GM21447 (cell line): ENCODE measurements at regions not wholly inside any gene's neighbourhood (a gene's known extent, or its start where the extent isn't known, plus 50 kb on each side); places are given as distances from the start of the nearest gene placed in this dataset.
"Not testable (repeated sequence)": the region's sequence is repeated elsewhere in the genome, so short reads cannot be mapped to it uniquely, and the experiment has no call there.

Experiments
- ATAC-seq: cut with Tn5 transposase; IDR thresholded peaks from one replicate; pipeline ENCODE4 v1.9.1; 2021; ENCODE audit not compliant: unreplicated experiment

DNA sequence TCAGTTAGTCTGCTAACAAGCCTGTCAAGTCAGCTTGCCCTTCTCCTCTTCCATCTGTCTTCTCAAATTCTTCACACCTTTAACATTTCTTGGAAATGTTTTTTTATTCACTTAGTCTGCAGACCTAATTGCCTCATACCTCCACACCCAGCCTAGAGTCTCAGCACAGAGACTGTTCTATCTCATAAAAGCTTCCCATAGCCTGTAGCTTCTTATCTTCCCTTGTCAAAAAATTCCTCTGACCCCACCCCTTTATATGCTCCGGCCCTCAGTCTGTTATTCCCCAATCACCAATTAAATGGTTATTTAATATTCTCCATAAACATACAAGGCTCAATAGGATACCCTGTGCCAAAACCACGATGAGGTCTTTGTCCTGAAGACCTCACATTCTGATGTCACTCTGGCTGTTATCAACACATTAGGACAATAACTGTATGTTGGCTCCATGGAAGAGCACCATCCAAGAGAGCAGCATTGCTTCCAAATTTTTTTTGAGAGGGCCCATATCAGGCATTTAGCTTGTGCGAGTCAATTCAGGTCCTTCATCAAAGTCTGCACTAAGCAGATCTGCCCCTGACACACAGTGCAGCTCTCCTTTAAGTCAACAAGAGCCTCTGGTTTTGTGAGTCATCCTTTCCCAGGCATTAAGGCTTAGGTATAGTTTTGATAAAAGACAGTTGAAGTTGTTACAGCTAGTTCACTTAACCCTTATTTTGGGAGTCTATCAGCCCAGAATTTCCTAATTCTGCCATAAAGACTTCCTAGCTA is 83.2 kb upstream of the TBX18 start:
- no peak for ATAC-seq

DNA sequence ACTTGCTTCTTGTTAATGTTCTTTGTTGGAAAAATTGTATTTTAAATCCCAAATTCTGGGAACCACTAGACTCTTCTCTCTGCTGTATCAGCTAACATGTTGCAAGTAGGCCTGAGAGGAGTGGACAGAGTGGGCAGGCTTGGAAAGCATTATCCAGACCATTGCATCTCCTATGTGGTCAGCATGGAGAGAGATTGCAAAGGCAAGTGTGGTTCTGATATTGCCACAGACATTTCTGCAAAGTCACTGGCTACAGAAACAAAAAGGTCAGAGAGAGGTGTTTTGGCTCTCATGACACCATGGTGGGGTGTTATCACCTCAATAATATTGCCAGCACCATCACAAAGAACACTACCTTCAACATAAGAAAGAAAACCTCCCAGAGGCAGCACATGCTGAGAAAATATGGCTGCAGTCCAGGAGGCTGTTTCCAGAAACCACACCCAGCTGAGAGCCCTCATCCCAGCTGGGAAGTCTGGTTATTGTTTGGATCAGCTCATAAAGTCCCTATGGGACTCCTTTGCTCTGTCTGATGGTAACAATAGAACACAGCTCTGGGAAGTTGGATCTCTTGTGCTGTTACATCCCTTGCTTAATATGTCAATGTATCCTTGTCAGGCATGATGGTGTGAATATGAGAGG is 78.2 kb upstream of the TBX18 start:
- ATAC-seq, result no peak

DNA sequence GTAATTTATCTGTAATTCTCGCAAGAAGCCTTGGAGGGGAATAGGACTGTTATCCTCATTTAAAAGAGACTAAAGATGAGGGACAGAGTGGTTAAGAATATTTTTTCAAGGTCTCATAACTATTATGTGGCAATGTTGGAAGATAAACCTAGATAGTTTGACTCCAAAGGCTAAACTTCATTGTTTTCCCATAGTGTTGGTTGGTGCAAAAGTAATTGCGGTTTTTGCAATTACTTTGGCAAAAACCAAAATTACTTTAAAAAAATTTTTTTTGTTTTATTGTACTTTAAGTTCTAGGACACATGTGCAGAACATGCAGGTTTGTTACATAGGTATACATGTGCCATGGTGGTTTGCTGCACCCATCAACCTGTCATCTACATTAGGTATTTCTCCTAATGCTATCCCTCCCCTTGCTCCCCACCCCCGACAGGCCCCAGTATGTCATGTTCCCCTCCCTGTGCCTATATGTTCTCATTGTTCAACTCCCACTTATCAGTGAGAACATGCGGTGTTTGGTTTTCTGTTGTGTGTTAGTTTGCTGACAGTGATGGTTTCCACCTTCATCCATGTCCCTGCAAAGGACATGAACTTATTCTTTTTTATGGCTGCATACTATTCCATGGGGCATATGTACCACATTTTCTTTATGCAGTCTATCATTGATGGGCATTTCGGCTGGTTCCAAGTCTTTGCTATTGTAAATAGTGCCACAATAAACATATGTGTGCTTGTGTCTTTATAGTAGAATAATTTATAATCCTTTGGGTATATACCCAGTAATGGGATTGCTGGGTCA is 72.9 kb upstream of the TBX18 start:
- not testable (repeated sequence) for ATAC-seq

DNA sequence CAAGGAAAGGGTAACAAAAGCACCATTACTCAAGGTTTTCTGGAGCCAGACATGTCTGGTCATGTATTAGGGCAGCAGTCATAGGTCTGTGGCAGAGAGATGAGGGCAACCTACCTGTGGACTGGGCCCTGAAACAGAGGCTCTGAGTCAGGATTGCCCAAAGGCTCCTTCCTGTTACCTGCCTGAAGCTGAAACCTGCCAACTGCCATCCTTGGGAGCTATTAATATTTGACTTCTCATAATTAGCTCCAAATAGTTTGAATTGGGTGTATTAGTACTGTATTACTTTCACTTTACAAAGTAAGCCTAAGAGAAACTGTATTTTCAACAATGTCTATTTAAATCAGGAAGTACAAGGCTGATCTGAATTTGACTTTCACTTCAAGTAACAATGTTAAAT is 72.0 kb upstream of the TBX18 start:
- no peak for ATAC-seq

DNA sequence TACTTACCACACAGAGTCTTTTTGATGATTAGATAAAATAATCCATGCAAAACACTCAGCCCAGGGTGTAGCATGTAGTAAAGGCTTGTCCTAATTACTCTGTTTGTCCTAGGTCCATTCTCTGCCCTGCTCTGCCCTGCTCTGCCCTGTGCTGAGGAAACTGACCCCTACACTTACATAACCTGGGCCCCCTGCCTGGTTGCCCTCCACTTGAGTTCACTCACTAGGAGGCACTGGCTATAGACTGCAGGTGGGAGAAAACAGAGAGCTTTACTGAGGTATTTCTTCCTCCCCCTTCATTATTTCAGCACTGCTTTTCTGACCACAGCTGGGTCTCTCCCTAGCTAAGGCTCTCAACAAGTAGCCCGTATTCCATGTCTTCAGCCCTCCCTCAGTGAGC is 70.9 kb upstream of the TBX18 start:
- no peak for ATAC-seq

DNA sequence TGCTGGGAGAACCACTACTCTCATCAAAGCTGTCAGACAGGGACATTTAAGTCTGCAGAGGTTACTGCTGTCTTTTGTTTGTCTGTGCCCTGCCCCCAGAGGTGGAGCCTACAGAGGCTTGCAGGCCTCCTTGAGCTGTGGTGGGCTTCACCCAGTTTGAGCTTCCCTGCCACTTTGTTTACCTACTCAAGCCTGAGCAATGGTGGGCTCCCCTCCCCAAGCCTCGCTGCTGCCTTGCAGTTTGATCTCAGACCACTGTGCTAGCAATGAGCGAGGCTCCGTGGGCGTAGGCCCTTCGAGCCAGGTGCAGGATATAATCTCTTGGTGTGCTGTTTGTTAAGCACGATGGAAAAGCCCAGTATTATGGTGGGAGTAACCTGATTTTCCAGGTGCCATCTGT is 67.5 kb upstream of the TBX18 start:
- not testable (repeated sequence) for ATAC-seq

DNA sequence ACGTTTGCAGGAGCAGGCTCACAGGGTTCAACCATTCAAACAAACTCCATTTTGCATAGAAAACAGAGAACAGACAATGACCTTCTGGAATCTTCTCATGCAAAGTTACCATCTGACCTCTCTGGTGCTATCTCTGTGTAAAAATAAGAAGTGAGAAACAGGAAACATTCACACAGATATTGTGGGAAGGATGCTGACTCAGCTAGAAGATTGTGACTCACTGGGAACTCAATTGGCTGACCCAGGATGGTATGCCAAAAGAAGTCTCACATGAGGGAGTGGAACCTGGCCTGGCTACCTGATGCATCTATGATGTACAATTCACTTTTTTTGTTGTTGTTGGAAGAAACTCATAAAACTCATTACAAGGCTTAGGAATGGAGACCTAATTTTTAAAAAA is 61.1 kb upstream of the TBX18 start:
- no peak for ATAC-seq

DNA sequence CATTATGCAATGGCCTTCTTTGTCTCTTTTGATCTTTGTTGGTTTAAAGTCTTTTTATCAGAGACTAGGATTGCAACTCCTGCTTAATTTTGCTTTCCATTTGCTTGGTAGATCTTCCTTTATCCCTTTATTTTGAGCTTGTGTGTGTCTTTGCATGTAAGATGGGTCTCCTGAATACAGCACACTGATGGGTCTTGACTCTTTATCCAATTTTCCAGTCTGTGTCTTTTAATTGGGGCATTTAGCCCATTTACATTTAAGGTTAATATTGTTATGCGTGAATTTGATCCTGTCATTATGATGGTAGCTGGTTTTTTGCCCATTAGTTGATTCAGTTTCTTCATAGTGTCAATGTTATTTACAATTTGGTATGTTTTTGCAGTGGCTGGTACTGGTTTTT is 56.9 kb upstream of the TBX18 start:
- ATAC-seq, result not testable (repeated sequence)

DNA sequence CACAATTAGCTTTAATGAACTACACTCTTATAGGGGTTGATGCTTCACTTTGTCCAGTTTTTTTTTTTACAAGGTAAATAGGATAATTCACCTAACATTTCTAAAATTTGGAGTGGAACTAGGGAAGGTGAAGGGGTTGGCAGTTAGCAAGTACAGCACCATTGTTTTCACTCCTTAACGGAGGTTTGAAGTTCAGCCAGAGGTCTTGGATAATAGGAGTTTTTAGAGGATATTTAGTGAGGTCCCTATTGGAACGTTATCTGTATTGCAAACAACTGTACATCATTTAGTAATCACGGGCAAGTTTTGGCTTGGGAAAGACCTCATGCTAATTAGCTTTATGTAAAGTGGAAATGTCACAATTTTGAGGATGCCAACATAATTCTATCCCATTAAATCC is 52.3 kb upstream of the TBX18 start:
- ATAC-seq, result no peak

DNA sequence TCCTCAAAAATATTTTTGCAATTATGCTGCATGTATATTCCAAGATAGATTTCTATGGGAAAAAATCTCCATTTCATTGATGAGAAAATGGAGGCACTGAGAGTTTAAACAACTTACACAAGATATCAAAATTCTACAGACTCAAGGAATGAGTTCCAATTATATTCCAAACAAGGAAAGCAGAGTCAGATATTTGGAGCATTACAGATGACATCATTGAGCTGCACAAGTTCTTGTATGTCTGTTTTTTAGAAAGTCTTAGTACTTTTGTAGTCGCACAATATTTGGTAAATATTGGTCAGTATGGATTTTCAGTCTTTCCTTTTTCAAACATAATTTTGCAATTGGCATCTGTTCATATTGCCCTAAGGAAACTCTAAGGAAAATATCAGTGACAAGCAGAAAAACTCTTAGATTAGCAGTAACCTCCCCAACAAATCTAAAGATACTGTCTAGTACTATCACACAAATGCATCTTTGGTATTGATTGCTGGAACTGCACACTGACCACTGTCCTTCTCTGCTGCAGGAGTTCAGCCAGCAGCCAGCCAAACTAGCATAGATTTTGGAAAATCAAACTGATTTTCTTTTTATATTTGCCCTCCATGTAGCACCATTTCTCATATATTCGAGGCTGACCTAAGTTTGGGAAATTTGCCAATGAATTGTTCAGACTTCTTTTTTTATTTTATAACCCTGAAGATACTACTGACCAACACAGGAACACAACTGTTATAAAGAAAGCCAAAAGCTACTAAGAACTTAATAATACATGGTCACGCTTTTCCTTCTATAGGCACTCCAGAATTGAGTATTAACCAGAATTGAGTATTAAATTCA is 51.7 kb upstream of the TBX18 start:
- no peak for ATAC-seq
